ENCODE measurements at regions not wholly inside any gene's neighbourhood (a gene's known extent, or its start where the extent isn't known, plus 50 kb on each side); places are given as distances from the start of the nearest gene placed in this dataset.

- no peak overlapping the region for H2BK5ac ChIP-seq (ENCODE audit: insufficient read length, low read length)
- H2AFZ ChIP-seq (ENCODE audit: low read length), result no peak overlapping the region
- no peak overlapping the region for H4K91ac ChIP-seq (ENCODE audit: insufficient read length, low read depth, low read length)
- no peaks in the 10 kb centered on the region for H3K79me1 ChIP-seq (ENCODE audit: insufficient read depth, low read depth, low read length, poor library complexity, severe bottlenecking)
- no peak overlapping the region for H3T11ph ChIP-seq (ENCODE audit: low read length)
- H3K4me1 Mint-ChIP-seq, result no peaks in the 10 kb centered on the region
- H2BK20ac ChIP-seq (ENCODE audit: low read depth, low read length, poor library complexity, severe bottlenecking), result no peak overlapping the region
- no peak overlapping the region for H2AK5ac ChIP-seq (ENCODE audit: insufficient read length, low read length)
- H3K23me2 ChIP-seq (ENCODE audit: insufficient read length, low read depth, low read length, poor library complexity, severe bottlenecking), result no peaks in the 10 kb centered on the region
- H3K27me3 ChIP-seq (ENCODE audit: insufficient read depth, low read length), result no peaks in the 10 kb centered on the region
- no peak overlapping the region for H3K27ac Mint-ChIP-seq
- no peaks in the 10 kb centered on the region for H3K27me3 Mint-ChIP-seq (ENCODE audit: low read depth)
- no peak overlapping the region for H3K9ac ChIP-seq (ENCODE audit: extremely low read depth, insufficient read length, low read length)
- H3K4me1 ChIP-seq (ENCODE audit: insufficient read depth, low read length), result no peaks in the 10 kb centered on the region
- no peak overlapping the region for H3K4ac ChIP-seq (ENCODE audit: low read depth, low read length)
- no peak overlapping the region for H3K18ac ChIP-seq (ENCODE audit: insufficient read length, low read depth, low read length)
- H3K56ac ChIP-seq (ENCODE audit: insufficient read length, low read depth, low read length), result no peak overlapping the region
- no peak overlapping the region for H3K4me3 Mint-ChIP-seq
- H3K79me2 ChIP-seq (ENCODE audit: insufficient read depth, low read length), result no peaks in the 10 kb centered on the region
- H4K20me1 ChIP-seq (ENCODE audit: control insufficient read depth, insufficient read depth, insufficient read length), result no peaks in the 10 kb centered on the region
- H4K5ac ChIP-seq (ENCODE audit: insufficient read length, low read depth, low read length), result no peak overlapping the region
- H3K9me3 Mint-ChIP-seq, result no peaks in the 10 kb centered on the region; a peak in 1 of 5 replicates
- H3K4me2 ChIP-seq (ENCODE audit: insufficient read depth, insufficient read length, low read length), result no peak overlapping the region
- no peak for TF ChIP-seq CTCF (conservative IDR thresholded peaks at IDR 0.05)
- no peak overlapping the region for H3K23ac ChIP-seq (ENCODE audit: insufficient read length, low read depth, low read length)
- H4K8ac ChIP-seq (replicated peaks; ENCODE audit: insufficient read length, low read depth, low read length), result no peak overlapping the region
- WGBS (ENCODE audit: extremely low coverage, insufficient read length, low lambda C conversion rate), result no CpG with 5 or more reads among the region's 1 CpG
- no peaks in the 10 kb centered on the region for H3K36me3 Mint-ChIP-seq (ENCODE audit: insufficient read depth in 1 of 3, low read depth in 3 of 3)
- no peak overlapping the region for H2BK15ac ChIP-seq (ENCODE audit: low read depth, low read length)
- DNase-seq, result no peak
- no peak overlapping the region for H2BK12ac ChIP-seq (ENCODE audit: insufficient read length, low read depth, low read length)
- H2BK120ac ChIP-seq (ENCODE audit: low read depth, low read length, poor library complexity, severe bottlenecking), result no peak overlapping the region
- H3K27ac ChIP-seq (ENCODE audit: insufficient read length, low read depth, low read length), result no peak overlapping the region
- no peaks in the 10 kb centered on the region for H3K9me3 ChIP-seq (ENCODE audit: control insufficient read depth, low read depth, low read length)
- H3K14ac ChIP-seq (ENCODE audit: insufficient read depth, low read length), result no peak overlapping the region
Observed at GRCh38 chr12:73053893-73054292, 781.7 kb downstream of the TRHDE start.

Measured in H9 (cell line).